ENCODE measurements at regions not wholly inside any gene's neighbourhood (a gene's known extent, or its start where the extent isn't known, plus 50 kb on each side); places are given as distances from the start of the nearest gene placed in this dataset.
"Not testable (repeated sequence)": the region's sequence is repeated elsewhere in the genome, so short reads cannot be mapped to it uniquely, and the experiment has no call there.

- Histone ChIP-seq H3K9me3 (ENCODE audit: control insufficient read depth, insufficient read depth, low read length) (peaks cover 4% of the 10 kb centered on the region; the same call in 1 of the 2 replicates), H3K27ac (ENCODE audit: low read depth, low read length) (no peak overlapping the region), H3K27me3 (ENCODE audit: control insufficient read depth, insufficient read depth, low read length) (no peaks in the 10 kb centered on the region), H3K4me3 (ENCODE audit: low read depth, low read length) (no peak overlapping the region)
- DNase-seq (ENCODE audit: low read depth, low spot score) = no peak
- POLR2A ChIA-PET = no interaction called here
- CTCF ChIA-PET = no interaction called here
- no peak for TF ChIP-seq CTCF (IDR thresholded peaks at IDR 0.05; ENCODE audit: low read depth, low read length)
Observed at GRCh38 chr4:91887926-91888325, 415.8 kb upstream of the GRID2 start.

GRCh38 chr4:91891217-91891616 lies 412.5 kb upstream of the GRID2 start:
- H3K9me3 ChIP-seq (ENCODE audit: control insufficient read depth, insufficient read depth, low read length); DNase-seq (ENCODE audit: low read depth, low spot score); H3K27me3 ChIP-seq (ENCODE audit: control insufficient read depth, insufficient read depth, low read length); H3K27ac ChIP-seq (ENCODE audit: low read depth, low read length); H3K4me3 ChIP-seq (ENCODE audit: low read depth, low read length); CTCF ChIA-PET; POLR2A ChIA-PET: not testable (repeated sequence)

GRCh38 chr4:91894006-91894405 lies 409.8 kb upstream of the GRID2 start:
- CTCF ChIA-PET = no interaction called here
- no peak for TF ChIP-seq CTCF (IDR thresholded peaks at IDR 0.05; ENCODE audit: low read depth, low read length)
- H3K4me3 ChIP-seq (ENCODE audit: low read depth, low read length) = no peak overlapping the region
- DNase-seq (ENCODE audit: low read depth, low spot score) = no peak
- POLR2A ChIA-PET = no interaction called here
- peaks cover 2% of the 10 kb centered on the region; the same call in 1 of the 2 replicates for H3K9me3 ChIP-seq (ENCODE audit: control insufficient read depth, insufficient read depth, low read length)
- no peak overlapping the region for H3K27ac ChIP-seq (ENCODE audit: low read depth, low read length)
- H3K27me3 ChIP-seq (ENCODE audit: control insufficient read depth, insufficient read depth, low read length) = no peaks in the 10 kb centered on the region

GRCh38 chr4:91904556-91904955 lies 399.2 kb upstream of the GRID2 start:
- no peak overlapping the region for H3K4me3 ChIP-seq (ENCODE audit: low read depth, low read length)
- CTCF ChIA-PET = no interaction called here
- no peaks in the 10 kb centered on the region for H3K27me3 ChIP-seq (ENCODE audit: control insufficient read depth, insufficient read depth, low read length)
- H3K27ac ChIP-seq (ENCODE audit: low read depth, low read length) = no peak overlapping the region
- DNase-seq (ENCODE audit: low read depth, low spot score) = no peak
- POLR2A ChIA-PET = no interaction called here
- TF ChIP-seq CTCF (IDR thresholded peaks at IDR 0.05; ENCODE audit: low read depth, low read length) = no peak
- H3K9me3 ChIP-seq (ENCODE audit: control insufficient read depth, insufficient read depth, low read length) = no peaks in the 10 kb centered on the region

GRCh38 chr4:91909963-91910362 lies 393.8 kb upstream of the GRID2 start:
- no peaks in the 10 kb centered on the region for H3K9me3 ChIP-seq (ENCODE audit: control insufficient read depth, insufficient read depth, low read length)
- CTCF ChIA-PET = no interaction called here
- H3K4me3 ChIP-seq (ENCODE audit: low read depth, low read length) = no peak overlapping the region
- no peak for TF ChIP-seq CTCF (IDR thresholded peaks at IDR 0.05; ENCODE audit: low read depth, low read length)
- POLR2A ChIA-PET = no interaction called here
- H3K27ac ChIP-seq (ENCODE audit: low read depth, low read length) = no peak overlapping the region
- DNase-seq (ENCODE audit: low read depth, low spot score) = no peak
- no peaks in the 10 kb centered on the region for H3K27me3 ChIP-seq (ENCODE audit: control insufficient read depth, insufficient read depth, low read length)

- Histone ChIP-seq H3K4me3 (ENCODE audit: low read depth, low read length) (no peak overlapping the region), H3K27ac (ENCODE audit: low read depth, low read length) (no peak overlapping the region), H3K27me3 (ENCODE audit: control insufficient read depth, insufficient read depth, low read length) (no peaks in the 10 kb centered on the region), H3K9me3 (ENCODE audit: control insufficient read depth, insufficient read depth, low read length) (no peaks in the 10 kb centered on the region)
- ChIA-PET POLR2A (no interaction called here), CTCF (no interaction called here)
- no peak for DNase-seq (ENCODE audit: low read depth, low spot score)
- no peak for TF ChIP-seq CTCF (IDR thresholded peaks at IDR 0.05; ENCODE audit: low read depth, low read length)
Observed at GRCh38 chr4:91914176-91914804, 389.5 kb upstream of the GRID2 start.

Measured in AG04450 (cell line).